ENCODE measurements at regions not wholly inside any gene's neighbourhood (a gene's known extent, or its start where the extent isn't known, plus 50 kb on each side); places are given as distances from the start of the nearest gene placed in this dataset.
A peak's percentile ranks its signal among the peaks of the same experiment; 100 is the strongest.
"Not testable (repeated sequence)": the region's sequence is repeated elsewhere in the genome, so short reads cannot be mapped to it uniquely, and the experiment has no call there.

DNA sequence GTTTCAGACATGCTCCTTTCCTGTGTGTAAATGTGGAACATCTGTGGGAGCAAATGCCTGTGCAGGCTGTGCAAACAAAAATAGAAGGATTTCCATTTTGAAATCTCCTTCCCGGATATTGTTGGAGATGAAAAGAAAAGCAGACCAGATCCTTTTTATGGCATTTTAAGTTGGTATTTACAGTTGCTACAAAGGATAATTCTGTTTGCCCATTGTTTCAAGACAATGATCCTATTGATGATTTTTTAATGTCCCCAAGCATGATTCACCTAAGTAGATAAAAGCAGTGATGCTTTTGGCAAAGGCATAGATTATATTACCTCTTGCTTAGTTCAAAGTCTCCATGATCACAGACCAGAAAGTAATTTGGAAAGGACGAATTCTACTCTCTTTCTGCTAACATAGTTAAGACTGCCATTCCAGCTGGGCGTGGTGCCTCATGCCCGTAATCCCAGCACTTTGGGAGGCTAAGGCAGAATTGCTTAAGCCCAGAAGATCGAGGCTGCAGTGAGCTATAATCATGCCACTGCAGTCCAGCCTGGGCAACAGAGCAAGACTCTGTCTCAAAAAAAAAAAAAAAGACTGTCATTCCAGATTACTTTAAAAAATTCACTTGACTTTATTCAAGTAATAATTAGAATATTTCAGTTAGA is 209.6 kb upstream of the SLC39A10 start:
- DNase-seq: no peak

DNA sequence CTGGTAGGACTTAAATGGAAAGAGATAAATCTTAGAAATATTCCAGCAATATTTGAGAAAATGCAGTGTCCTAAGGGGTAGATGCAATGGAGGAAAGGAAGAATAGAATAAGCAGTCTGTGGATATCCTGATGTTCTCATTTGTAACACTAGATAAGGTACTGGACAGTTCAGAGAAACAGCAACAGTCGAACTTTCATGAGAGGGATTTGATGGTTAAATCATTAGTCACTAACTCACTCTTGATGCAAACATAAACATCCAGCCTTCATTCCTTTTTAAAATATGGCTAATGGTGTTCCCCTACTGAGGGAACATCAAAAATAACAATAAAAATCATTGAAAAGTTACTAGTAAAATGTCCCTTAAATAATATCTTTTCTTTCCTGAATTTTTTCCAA is 211.4 kb upstream of the SLC39A10 start:
- no peak for DNase-seq

GRCh38 chr2:195443926-195444325 is 213.1 kb upstream of the SLC39A10 start:
- DNase-seq: no peak

- no peak for DNase-seq
These were observed 214.4 kb upstream of the SLC39A10 start for GRCh38 chr2:195442458-195443175.

- no peak for DNase-seq
These were observed 218.3 kb upstream of the SLC39A10 start for GRCh38 chr2:195438692-195439091.

DNA sequence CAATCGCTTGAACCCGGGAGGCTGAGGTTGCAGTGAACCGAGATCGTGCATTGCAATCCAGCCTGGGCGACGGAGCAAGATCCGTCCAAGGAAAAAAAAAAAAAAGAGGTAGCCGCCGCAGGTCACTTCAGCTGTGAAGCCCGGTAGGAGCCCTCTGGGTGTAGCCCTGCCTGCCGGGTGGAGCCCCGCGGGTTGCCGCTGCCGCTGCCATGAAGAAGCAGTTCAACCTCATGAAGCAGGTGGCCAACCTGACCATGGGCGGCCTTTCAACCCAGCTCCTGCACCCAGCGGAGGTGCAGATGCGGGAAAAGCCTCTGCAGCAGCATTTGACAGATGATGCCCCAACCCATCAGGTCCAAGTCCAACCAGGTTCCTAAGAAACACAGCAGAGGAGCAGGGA is 219.5 kb upstream of the SLC39A10 start:
- DNase-seq: no peak

DNA sequence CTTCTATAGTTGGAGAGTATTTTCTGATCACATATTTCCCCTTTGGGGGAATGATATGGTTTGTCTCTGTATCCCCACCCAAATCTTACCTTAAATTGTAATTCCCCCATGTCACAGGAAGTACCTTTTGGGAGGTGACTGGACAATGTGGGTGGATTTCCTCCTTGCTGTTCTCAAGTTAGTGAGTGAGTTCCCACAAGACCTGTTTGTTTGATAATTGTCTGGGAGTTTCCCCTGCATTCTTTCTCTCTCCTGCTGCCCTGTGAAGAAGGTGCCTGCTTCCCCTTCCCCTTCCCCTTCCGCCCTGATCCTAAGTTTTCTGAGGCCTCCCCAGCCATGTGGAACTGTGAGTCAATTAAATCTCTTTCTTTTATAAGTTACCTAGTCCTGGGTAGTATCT is 222.7 kb upstream of the SLC39A10 start:
- DNase-seq: no peak

DNA sequence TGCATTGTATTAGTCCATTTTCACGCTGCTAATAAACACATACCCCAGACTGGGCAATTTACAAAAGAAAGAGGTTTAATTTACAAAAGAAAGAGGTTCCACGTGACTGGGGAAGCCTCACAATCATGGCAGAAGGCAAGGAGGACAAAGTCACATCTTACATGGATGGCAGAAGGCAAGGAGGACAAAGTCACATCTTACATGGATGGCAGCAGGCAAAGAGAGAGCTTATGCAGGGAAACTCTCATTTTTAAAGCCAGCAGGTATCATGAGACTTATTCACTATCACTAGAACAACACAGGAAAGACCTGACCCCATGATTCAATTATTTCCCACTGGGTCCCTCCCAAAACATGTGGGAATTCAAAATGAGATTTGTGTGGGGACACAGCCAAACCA is 223.3 kb upstream of the SLC39A10 start:
- DNase-seq: not testable (repeated sequence)

DNA sequence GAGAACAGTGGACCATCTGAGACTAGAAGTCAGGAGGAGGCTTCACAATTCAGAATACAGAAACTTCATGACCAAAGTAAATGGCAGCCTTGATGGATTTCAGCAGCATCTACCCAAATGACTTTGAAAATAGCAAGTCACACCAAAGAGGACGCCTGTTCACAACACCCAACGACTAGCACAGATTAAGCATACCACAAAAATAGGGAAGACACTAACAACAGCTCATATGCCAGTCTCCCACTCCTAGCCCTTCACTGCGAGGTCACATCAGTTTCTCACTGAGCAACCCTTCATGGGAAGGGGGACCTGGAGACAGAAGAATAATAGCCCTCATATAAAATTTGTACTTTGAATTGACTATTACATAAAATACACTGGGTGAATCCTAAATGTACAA is 228.4 kb upstream of the SLC39A10 start:
- no peak for DNase-seq

- DNase-seq: no peak
These were observed 231.7 kb upstream of the SLC39A10 start for GRCh38 chr2:195425328-195425727.

DNA sequence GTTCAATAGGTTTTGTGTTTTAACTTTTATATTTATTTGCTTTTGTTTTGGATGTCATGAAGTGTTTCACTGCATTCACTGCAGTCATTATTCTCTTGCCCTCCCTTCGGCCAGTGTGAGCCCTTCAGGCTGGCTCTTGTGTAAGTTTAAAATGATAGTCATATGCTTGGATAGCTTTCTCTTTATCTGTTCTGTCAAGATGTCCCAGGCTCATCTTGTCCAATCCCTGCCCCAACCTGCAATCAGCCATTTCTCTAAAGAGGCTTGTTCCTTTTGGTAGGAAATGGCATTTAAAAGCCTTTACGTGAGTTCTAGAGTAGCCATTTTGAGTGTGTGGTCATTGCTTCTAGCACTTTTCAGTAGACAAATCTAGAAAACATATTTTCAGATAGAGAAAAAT is 238.0 kb upstream of the SLC39A10 start:
- no peak for DNase-seq

DNA sequence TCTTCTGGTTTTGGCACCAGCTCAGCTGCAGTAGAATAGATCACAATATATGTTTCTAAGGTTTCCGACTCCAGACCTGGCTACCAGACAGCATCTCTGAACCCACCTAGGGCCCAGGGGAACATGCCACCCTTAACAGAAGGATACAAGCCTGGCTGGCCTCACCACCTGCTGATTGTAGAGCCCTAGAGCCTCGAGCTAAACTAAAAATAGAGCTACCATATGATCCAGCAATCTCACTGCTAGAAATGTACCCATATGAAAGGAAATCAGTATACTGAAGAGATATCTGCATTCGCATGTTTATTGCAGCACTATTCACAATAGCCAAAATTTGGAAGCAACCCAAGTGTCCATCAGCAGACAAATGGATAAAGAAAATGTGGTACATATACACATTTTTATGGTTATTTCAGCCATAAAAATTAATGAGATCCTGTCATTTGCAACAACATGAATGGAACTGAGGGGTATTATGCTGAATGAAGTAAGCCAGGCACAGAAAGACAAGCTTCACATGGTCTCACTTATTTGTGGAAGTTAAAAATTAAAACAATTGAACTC is 242.4 kb upstream of the SLC39A10 start:
- DNase-seq: no peak

DNA sequence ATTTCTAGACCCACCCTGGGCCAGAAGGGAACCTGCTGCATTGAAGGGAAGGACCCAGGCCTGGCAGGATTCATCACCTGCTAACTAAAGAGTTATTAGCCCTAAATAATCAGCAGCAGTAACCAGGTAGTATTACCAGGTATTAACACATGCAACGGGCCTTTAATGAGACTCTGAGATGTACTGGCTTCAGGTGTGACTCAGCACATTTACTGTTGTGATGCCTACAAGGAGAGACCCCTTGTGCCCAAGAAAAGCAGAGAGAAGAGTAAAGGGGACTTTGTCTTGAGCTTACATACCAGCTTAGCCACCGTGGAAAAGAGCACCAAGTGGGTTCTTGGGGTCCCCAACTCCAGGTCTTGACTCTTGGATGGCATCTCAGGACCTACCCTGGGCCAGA is 243.1 kb upstream of the SLC39A10 start:
- DNase-seq: no peak

- DNase-seq: no peak
These were observed 243.6 kb upstream of the SLC39A10 start for GRCh38 chr2:195413422-195413821.

DNA sequence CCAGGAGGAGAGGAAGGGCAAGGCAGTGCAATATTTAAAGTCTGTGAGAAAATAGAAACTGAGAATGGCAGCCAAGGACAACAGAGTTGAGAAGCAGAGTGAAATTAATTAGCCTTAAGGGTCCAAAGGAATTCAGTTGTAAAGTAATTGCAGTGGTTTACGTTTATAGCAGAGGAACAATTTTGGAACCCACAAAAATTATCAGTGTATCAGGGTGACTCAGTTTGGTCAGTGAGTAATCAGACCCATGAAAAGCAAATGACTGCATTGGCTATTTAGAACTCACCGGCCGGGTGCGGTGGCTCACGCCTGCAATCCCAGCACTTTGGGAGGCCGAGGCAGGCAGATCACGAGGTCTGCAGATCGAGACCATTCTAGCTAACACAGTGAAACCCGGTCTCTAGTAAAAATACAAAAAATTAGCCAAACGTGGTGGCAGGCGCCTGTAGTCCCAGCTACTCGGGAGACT is 245.8 kb upstream of the SLC39A10 start:
- DNase-seq: no peak

DNA sequence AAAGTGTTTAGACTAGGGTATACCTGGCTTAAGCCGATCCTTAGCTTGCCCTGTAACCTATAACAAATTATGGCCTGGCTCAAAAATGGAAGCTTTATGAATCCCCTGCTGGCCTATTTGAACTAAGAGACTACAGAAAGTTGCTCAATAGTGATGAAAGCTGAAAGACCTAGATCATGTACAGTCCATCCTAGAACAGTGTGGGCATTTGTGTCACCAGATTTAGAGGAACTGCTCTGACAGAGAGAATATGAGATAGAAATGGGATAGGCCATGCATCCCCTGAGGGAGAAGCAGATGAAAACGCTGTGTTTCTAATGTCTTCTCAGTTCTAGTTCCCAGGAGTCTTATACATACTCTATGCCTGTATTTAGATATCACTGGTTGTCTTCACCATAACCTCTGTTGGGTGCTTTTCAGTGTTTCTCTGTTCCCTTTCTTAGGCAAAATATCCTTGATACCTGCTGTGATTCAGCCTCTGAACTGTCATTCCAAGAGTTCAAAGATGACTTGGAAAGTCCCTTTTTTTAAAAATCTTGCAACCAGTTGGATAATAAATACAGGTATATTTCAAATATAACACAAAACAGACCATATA is 246.9 kb upstream of the SLC39A10 start:
- DNase-seq: no peak

DNA sequence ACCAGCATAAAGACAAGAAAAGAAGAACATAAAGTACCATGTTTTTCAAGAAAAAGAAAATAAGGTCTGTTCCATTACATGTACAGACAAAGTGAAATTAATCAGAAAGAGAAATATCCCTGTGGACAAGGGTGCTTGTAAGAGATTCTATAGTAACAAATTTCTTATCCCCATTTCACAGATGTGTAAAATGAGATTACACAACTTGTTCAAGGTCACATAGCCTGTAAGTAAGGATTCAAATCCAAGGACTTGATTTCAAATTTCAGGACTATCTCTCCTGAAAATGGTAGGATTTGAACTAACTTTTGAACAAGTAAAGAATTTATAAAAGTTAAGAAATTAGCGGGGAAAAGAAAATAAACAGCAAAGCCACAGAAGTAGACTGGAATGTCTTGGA is 248.2 kb upstream of the SLC39A10 start:
- no peak for DNase-seq

- no peak for DNase-seq
These were observed 248.8 kb upstream of the SLC39A10 start for GRCh38 chr2:195408196-195408595.

DNA sequence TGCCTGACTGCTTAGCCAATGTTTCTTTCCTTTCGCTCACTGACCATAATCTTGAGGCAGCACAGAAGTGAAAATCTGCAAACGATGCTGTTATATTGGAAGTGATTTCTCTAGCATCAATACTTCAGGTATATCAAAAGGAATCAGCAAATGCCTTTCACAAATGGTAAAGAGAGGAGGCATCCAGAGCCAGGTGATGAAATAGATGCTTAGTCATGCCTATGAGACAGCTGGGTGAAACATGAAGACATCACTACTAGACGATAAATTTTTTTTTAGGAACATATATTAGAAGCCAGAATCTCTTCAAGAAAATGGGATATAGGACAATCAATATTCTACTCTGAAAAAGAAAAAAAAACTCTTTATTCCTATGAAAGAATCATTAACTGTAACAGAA is 249.2 kb upstream of the SLC39A10 start:
- no peak for DNase-seq

- no peak for DNase-seq
These were observed 250.0 kb upstream of the SLC39A10 start for GRCh38 chr2:195406886-195407603.

DNA sequence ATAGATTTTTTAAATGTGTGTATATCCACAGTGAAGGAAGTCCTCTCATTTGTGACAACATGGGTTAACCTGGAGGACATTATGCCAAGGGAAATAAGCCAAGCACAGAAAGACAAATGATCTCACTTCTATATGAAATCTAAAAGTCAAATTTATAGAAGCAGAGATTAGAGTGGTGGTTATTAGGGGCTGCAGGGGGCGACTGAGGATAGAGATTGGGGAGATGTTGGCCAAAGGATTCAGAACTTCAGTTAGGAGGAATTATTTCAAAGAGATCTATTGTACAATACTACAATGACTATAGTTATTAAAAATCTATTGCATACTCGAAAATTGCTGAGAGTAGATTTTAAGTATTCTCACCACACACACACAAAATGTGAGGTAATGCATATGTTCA is 252.4 kb upstream of the SLC39A10 start:
- DNase-seq: peak; percentile 15

GRCh38 chr2:195396479-195396878 is 260.5 kb upstream of the SLC39A10 start:
- DNase-seq: no peak

- DNase-seq: no peak
These were observed 261.7 kb upstream of the SLC39A10 start for GRCh38 chr2:195395362-195395761.

All from stimulated activated CD4-positive, alpha-beta T cell treated with anti-CD3 and anti-CD28 coated beads, Interleukin-4, amount 100 ng/mL, for 1 hour (primary cell).